Tibial artery (tissue), 4 donors: ENCODE measurements at regions not wholly inside any gene's neighbourhood (a gene's known extent, or its start where the extent isn't known, plus 50 kb on each side); places are given as distances from the start of the nearest gene placed in this dataset.

Experiments
- DNase-seq, 2 donors: peaks; one replicate each; pipeline ENCODE4 v3.0.0-alpha.2; 2019
- H3K27ac ChIP-seq, 2 donors: fragments of 200-600 bp; sonication (generic) in 1 of 2; 1 replicate in 1 of 2; 2 replicates in 1 of 2; pipeline ENCODE4 v1.5.1; 2018 to 2019; ENCODE audit warnings: mild to moderate bottlenecking in 1 of 2
- H3K27me3 ChIP-seq, 2 donors: fragments of 200-600 bp; sonication (generic) in 1 of 2; one replicate each; pipeline versions ENCODE4 v1.5.1 to v1.6.0; 2016 to 2019
- H3K36me3 ChIP-seq, 3 donors: fragments of 200-600 bp; sonication (generic) in 2 of 3; one replicate each; pipeline ENCODE4 v1.5.1; 2016 to 2019; ENCODE audit warnings: mild to moderate bottlenecking in 2 of 3
- H3K4me1 ChIP-seq, 4 donors: fragments of 200-600 bp; sonication (generic) in 2 of 4; 1 replicate in 3 of 4; 2 replicates in 1 of 4; pipeline ENCODE4 v1.5.1; 2016 to 2019
- H3K4me3 ChIP-seq, 2 donors: fragments of 200-600 bp; sonication (generic) in 1 of 2; 1 replicate in 1 of 2; 2 replicates in 1 of 2; pipeline ENCODE4 v1.5.1; 2018 to 2019; ENCODE audit warnings: mild to moderate bottlenecking in 2 of 2
- H3K9me3 ChIP-seq, 3 donors: fragments of 200-600 bp; sonication (generic) in 1 of 3; one replicate each; pipeline ENCODE4 v1.5.1; 2016 to 2019
- intact Hi-C: fragments of 100-400 bp; cut with DNase I; formaldehyde crosslinking; loops from one replicate; pipeline ENCODE4 v1.15.0; 2023; ENCODE audit warnings: low total_unique reads
- TF ChIP-seq, protein P1 (sequence below), 2 experiments: fragments of 200-600 bp in 1 of 2; fragments of 450-650 bp in 1 of 2; IDR thresholded peaks; one replicate each; pipeline ENCODE4 v1.5.1; 2017 to 2019; ENCODE audit warnings: antibody characterized with exemption in 2 of 2, mild to moderate bottlenecking in 1 of 2, moderate library complexity in 1 of 2

DNA sequence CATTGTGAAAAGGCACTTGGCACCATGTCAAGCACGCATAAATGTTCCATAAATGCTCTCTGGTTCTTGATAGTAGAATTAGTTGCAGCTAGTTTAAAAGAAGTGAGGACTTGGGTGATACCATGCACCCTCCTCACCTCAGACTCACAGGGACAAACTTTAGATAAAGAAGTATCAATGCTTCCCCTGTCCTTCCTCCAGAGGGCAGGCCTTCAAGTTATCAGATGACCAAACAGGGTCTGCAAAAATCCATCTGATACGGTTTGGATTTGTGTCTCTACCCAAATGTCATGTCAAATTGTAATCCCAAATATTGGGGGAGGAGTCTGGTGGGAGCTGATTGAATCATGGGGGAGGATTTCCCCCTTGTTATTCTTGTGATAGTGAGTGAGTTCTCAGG is 54.1 kb downstream of the C1QL2 start:
- H3K36me3 ChIP-seq: no peaks in the 10 kb centered on the region
- no peak overlapping the region for H3K27ac ChIP-seq
- H3K27me3 ChIP-seq: no peaks in the 10 kb centered on the region
- intact Hi-C loops: no loop called here
- DNase-seq: no peak
- TF ChIP-seq, protein P1, sequence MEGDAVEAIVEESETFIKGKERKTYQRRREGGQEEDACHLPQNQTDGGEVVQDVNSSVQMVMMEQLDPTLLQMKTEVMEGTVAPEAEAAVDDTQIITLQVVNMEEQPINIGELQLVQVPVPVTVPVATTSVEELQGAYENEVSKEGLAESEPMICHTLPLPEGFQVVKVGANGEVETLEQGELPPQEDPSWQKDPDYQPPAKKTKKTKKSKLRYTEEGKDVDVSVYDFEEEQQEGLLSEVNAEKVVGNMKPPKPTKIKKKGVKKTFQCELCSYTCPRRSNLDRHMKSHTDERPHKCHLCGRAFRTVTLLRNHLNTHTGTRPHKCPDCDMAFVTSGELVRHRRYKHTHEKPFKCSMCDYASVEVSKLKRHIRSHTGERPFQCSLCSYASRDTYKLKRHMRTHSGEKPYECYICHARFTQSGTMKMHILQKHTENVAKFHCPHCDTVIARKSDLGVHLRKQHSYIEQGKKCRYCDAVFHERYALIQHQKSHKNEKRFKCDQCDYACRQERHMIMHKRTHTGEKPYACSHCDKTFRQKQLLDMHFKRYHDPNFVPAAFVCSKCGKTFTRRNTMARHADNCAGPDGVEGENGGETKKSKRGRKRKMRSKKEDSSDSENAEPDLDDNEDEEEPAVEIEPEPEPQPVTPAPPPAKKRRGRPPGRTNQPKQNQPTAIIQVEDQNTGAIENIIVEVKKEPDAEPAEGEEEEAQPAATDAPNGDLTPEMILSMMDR (IDR thresholded peaks at IDR 0.05): no peak
- no peaks in the 10 kb centered on the region for H3K4me1 ChIP-seq
- H3K9me3 ChIP-seq: peaks cover 0 to 10% (median 0%) of the 10 kb centered on the region in 3 donors
- no peak overlapping the region for H3K4me3 ChIP-seq

DNA sequence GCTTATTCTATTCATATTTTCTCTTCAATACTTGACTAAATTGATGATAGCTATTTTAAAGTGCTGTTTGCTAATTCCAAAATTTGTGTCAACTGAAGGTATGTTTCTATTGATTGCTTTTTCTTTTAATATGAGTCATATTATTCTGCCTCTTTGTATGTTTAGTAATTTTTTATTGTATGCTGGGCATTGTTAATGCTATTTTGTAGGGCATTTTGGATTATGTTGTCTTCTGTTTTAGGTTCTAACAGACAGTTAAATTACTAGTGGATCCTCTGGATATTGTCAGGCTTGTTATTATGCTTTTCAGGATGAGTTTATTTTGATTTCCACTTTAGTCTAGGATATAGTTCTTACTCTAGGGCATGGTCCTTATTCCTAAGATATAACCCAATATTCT is 55.6 kb downstream of the C1QL2 start:
- Histone ChIP-seq H3K9me3 (peaks cover 0 to 11% (median 0%) of the 10 kb centered on the region in 3 donors), H3K27me3 (no peaks in the 10 kb centered on the region), H3K4me1 (no peaks in the 10 kb centered on the region), H3K27ac (no peak overlapping the region), H3K4me3 (no peak overlapping the region), H3K36me3 (no peaks in the 10 kb centered on the region)
- TF ChIP-seq, protein P1 (IDR thresholded peaks at IDR 0.05): no peak
- intact Hi-C loops: no loop called here
- DNase-seq: no peak

DNA sequence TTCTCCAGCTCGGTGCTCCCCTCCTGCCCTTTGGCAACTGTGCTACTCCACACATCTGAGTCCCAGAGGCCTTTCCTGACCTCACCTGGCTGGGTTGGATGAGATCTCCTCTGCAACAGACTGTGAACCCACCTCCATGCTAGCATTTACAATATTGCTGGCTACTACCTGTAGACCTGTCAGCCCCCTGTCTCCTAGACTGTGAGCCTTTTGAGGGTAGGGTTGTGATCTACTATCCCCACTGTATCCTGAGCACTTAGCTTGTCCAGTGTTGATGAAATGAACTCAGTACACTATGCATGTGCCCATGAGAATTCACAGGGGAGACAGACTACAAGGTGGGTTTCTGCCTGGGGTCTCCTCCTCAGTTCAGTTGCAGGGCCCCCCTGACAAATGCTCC is 70.1 kb downstream of the C1QL2 start:
- TF ChIP-seq, protein P1 (IDR thresholded peaks at IDR 0.05): no peak
- H3K27ac ChIP-seq: no peak overlapping the region
- no peaks in the 10 kb centered on the region for H3K4me1 ChIP-seq
- intact Hi-C loops: no loop called here
- H3K27me3 ChIP-seq: no peaks in the 10 kb centered on the region
- no peak for DNase-seq
- no peaks in the 10 kb centered on the region for H3K36me3 ChIP-seq
- H3K9me3 ChIP-seq: no peaks in the 10 kb centered on the region
- H3K4me3 ChIP-seq: no peak overlapping the region

DNA sequence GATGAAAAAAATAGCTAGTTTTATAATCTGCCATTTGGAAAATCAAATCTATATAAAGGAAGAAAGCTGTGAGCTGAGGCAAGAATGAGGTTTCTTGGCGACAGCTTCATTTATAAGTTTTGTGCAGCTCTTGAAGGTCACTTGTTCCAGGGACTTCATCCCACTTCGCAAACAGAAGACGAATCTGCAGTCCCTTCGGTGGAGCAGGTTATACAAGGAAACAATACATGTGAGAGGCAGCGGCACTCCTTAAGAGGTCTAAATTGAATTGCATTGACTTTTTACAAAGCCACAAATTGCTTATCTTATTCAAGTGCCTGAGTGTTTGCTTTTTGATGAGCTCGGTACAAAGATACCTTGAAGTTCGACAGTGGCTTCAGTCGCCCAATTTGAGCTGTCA is 72.2 kb downstream of the C1QL2 start:
- Histone ChIP-seq H3K27me3 (no peaks in the 10 kb centered on the region), H3K36me3 (no peaks in the 10 kb centered on the region), H3K27ac (no peak overlapping the region), H3K4me3 (no peak overlapping the region), H3K9me3 (no peaks in the 10 kb centered on the region), H3K4me1 (no peaks in the 10 kb centered on the region)
- no peak for DNase-seq
- TF ChIP-seq, protein P1 (IDR thresholded peaks at IDR 0.05): no peak
- intact Hi-C loops: no loop called here

DNA sequence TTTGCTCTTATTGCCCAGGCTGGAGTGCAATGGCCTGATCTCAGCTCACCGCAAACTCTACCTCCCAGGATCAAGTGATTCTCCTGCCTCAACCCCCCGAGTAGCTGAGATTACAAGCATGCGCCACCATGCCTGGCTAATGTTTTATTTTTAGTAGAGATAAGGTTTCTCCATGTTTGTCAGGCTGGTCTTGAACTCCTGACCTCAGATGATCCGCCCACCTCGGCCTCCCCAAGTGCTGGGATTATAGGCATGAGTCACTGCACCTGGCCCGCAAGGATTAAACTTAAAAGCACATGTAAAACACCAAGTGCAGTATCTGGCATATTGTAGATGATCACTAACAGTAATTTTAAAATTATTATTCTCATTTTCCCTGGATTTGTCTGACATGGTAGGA is 72.9 kb downstream of the C1QL2 start:
- H3K4me3 ChIP-seq: no peak overlapping the region
- intact Hi-C loops: no loop called here
- H3K4me1 ChIP-seq: no peaks in the 10 kb centered on the region
- no peak overlapping the region for H3K27ac ChIP-seq
- H3K36me3 ChIP-seq: no peaks in the 10 kb centered on the region
- no peaks in the 10 kb centered on the region for H3K27me3 ChIP-seq
- TF ChIP-seq, protein P1 (IDR thresholded peaks at IDR 0.05): no peak
- no peak for DNase-seq
- H3K9me3 ChIP-seq: no peaks in the 10 kb centered on the region

DNA sequence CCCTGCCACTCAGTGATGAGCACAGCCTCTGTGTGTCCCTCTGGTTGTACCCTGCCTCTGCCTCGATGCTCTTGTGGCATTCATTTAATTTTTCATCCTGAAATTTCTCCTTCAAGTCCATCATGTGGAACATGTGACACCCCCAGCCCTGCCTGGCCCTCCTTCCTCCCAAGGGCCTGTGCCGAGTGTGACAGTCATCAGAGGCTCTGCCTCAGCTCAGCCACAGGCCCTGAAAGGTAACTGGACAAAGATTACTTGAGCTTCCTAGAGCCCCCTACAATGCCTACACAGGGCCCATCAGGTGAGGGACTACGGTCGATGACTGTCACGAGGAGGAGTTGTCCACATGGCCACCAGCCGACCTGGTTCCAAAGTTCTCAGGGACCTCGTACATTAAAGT is 75.1 kb downstream of the C1QL2 start:
- Histone ChIP-seq H3K9me3 (no peaks in the 10 kb centered on the region), H3K27me3 (no peaks in the 10 kb centered on the region), H3K4me1 (no peaks in the 10 kb centered on the region), H3K4me3 (no peak overlapping the region), H3K27ac (no peak overlapping the region), H3K36me3 (no peaks in the 10 kb centered on the region)
- intact Hi-C loops: no loop called here
- DNase-seq: no peak
- TF ChIP-seq, protein P1 (IDR thresholded peaks at IDR 0.05): no peak
